ENCODE measurements at regions not wholly inside any gene's neighbourhood (a gene's known extent, or its start where the extent isn't known, plus 50 kb on each side); places are given as distances from the start of the nearest gene placed in this dataset.

GRCh38 chr6:99073223-99073622 is 125.5 kb upstream of the FBXL4 start:
- TF ChIP-seq CTCF (IDR thresholded peaks at IDR 0.05) (no peak), POLR2A (IDR thresholded peaks at IDR 0.05) (no peak)
